ENCODE measurements at regions not wholly inside any gene's neighbourhood (a gene's known extent, or its start where the extent isn't known, plus 50 kb on each side); places are given as distances from the start of the nearest gene placed in this dataset.
A peak's percentile ranks its signal among the peaks of the same experiment; 100 is the strongest.
"Not testable (repeated sequence)": the region's sequence is repeated elsewhere in the genome, so short reads cannot be mapped to it uniquely, and the experiment has no call there.

DNA sequence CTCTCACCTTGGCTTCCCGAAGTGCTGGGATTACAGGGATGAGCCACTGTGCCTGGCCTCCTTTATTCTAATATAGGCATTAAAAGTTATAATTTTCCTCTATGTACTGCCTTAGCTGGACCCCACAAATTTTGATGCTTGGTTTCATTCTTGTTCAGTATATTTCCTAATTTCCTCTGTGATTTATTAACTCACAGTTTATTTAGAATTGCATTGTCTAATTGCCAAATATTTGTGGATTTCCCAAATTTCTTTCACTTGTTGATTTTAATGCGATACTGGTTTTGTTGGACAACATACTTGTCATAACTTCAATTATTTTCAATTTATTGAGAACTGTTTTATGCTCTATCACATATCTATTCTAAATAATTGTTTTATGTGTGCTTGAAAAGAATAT is 366.0 kb downstream of the OMA1 start:
- no peak for DNase-seq

DNA sequence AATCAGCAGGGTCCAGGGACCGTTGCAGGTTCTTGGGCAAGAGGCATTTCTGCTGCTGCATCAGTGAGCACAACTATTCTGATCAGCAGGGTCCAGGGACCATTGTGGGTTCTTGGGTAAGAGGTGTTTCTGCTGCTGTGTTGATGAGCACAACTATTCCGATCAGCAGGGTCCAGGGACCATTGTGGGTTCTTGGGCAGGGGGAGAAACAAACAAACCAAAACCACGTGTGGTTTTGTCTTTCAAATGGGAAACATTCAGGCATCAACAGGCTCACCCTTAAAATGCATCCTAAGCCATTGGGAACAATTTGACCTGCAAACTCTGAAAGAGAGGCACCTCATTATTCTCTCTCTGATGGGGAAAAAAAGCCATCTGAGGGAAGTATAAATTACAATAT is 377.4 kb downstream of the OMA1 start:
- not testable (repeated sequence) for DNase-seq

DNA sequence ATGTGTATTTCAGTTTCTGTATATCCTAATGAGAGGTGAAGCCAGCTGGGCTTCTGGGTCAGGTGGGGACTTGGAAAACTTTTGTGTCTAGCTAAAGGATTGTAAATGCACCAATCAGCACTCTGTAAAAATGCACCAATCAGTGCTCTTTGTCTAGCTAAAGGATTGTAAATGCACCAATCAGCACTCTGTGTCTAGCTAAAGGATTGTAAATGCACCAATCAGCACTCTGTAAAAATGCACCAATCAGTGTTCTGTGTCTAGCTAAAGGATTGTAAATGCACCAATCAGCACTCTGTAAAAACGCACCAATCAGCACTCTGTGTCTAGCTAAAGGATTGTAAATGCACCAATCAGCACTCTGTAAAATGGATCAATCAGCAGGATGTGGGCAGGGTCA is 379.4 kb downstream of the OMA1 start:
- DNase-seq, result not testable (repeated sequence)

DNA sequence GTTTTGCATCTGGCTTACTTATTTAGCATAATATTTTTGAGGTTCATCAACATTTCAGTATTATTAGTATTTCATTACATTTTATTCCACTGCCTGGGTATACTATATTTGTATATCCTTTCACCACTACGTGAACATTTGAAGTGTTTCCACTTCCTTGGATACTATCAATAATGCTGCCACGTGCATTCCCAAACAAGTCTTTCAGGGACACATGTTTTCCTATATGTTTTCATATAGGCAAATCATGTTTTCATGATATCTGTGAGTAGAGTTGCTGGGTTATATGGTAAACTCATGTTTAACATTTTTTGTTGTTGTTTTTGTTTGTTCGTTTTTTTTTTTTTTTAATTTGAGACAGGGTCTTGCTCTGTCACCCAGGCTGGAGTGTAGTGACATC is 380.1 kb downstream of the OMA1 start:
- no peak for DNase-seq

DNA sequence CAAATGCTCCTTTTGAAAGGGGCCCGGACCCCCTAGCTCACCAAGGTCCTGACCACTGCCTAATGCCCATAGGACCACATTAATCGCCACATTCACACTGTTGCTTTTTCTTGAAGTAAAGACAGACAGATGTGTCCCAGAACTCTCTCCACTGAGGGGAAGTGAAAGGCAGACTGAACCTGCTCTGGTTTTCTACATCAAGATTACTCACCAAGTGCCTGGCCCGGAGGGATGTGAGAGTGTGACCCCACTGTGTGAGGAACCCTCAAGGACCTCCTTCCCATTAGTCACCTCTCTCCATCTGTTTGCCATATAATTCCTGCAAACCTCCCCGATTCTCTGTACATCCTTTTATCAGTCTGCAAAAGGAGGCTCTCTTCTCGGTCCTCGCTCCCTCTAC is 381.5 kb downstream of the OMA1 start:
- DNase-seq, result no peak

DNA sequence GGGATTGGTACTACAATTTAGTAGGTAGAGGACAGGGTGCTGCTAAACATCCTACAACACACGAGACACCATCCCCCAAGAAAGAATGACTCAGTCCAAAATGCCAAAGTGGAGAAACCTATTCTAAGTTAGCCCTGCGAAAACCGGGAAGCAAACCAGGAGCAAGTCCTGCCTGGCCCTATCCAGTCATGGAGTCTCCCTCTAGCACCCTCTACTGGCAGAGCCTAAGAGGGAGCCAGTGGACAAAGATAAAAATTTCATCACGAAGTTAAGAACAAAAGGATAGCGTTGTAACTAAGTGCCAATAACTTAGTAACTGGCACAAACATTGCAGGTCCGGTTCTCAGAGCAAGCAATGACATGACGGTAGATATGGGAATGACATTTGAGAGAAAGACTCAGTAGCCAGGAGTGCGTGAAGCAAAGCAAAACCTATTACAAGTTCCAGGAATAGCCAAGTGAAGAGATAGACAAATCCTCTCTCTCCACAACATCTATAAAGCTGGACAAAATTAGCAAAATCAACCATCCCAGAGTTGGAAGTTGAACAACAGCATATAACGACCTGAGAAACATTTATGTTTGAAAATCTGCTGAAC is 383.5 kb downstream of the OMA1 start:
- peak; percentile 51 for DNase-seq

DNA sequence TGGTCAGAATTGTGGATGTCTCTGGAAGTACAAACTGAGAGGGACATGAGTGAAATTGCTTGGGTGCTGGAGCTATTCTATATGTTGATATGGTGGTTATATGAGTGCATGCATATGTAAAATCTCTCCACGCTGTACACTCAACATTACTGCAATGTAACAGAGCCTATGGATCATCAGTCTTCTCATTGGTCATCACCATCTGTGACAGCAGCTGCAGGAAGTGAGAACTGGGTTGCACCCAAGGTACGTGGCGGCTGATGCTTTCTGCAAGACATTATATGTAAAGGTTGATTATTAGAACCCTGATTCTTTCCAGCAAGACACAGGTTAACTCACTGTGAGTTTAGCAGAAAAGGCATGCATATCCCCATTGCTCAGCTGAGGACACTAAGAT is 387.1 kb downstream of the OMA1 start:
- no peak for DNase-seq

DNA sequence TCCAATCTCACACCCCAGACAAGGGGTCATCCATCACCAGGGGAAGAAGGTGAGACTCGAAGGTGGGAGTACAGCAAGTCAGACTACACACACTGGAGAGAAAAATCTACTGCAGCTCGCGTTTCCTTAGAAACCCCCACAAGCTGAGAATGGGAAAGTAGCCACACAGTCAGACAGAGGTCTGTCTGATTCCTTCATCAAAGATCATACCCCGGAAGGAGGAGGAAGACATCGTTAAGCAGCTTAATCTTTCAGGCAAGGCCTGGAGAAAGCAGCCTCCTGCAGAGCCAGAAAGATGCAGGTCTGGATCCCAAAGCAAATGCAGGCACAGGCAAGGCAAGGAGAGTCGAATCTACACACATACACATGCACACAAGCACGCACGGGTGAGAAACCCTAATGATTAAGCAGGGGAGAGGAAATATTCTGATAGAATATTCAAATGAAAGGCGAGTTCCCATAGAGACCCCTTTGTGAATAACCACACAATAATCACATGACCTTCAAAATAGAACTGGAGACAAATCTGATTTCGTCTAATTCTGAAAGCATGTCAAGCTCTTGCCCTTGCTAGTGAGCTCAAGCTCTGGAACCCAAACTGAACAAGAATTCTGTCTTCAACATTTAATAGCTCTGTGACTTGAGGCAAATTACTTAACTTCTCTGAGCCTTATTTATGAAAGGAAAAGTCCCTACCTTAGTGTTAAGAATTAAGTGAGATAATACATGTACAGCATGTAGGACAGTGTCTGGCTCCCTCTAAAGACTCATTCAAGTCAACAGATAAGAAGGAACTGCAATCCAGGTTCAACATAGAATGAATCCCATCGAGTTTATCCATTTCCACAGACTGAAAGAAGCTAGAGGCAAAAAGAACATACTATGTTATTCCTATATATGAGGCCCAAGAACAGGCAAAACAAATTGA is 387.8 kb downstream of the OMA1 start:
- no peak for DNase-seq

DNA sequence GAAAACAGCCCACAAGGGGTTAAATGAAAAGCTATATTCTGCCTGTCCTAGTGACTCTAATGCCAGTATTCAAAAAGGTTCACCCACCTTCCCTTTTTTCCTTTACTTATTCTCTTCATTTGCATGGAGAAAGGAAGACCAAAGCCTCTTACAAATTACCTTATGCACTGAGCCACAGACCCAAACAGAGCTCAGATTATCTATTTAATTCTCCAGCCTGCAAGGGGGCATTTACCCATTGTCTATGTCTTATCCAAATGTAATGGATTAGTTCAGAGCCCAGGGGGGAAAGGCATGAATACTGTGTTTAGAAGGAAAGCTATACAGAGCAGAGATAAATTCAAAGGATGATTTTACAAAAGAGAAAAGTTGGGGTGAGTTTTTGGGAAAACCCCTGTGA is 388.5 kb downstream of the OMA1 start:
- no peak for DNase-seq

DNA sequence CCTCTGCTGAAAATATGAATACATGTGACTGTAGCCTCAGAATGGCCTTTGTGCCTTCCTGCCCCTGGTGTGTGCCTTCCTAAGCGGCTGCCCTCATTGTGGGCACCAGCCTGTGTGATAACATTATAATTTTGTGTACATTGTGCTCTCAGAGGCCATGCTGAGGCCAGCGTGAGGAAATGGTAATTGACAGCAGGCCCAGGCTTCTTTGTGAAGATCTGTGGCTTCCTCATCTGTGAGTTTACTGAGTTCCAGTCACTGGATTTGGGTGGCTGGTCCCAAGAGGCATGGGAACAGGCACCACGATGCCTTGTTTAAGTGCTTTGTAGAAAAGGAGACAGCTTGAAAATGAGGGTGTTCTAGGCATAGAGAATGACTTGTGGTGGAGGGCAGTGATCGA is 389.3 kb downstream of the OMA1 start:
- DNase-seq, result no peak

DNA sequence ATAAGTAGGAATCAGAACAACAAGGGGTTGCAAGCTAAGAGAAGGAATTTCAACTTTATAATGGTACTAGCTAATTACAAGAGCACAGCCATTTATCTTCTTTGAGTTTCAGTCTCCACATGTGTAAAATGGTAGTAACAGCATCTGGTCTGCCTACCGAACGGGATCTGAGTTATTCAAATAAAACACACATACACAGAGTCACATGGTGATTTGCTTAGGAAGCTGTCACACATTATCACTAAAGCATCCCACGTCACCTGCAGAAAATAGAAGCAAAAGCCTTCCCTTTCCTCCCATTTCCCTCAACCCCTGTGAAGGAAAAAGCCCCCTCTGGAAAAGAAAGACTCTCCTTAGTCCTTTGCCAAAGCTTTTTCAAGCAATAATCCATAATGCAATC is 389.7 kb downstream of the OMA1 start:
- DNase-seq, result no peak

DNA sequence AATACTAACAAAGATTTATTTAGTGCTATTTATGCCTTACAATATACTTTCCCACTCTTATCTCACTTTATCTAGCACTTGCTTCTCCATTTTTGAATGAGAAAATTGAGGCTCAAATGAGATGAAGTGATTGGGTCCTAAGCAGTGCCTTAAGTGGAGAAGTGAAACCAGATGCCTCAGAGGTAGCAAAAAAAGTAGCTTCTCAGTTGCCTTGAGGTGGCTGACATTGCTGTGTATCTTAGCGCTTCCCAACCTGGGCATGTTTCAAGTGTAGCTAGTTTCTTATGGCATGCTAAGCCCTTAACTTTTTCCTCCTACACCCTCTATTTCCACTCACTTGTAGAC is 390.4 kb downstream of the OMA1 start:
- no peak for DNase-seq

DNA sequence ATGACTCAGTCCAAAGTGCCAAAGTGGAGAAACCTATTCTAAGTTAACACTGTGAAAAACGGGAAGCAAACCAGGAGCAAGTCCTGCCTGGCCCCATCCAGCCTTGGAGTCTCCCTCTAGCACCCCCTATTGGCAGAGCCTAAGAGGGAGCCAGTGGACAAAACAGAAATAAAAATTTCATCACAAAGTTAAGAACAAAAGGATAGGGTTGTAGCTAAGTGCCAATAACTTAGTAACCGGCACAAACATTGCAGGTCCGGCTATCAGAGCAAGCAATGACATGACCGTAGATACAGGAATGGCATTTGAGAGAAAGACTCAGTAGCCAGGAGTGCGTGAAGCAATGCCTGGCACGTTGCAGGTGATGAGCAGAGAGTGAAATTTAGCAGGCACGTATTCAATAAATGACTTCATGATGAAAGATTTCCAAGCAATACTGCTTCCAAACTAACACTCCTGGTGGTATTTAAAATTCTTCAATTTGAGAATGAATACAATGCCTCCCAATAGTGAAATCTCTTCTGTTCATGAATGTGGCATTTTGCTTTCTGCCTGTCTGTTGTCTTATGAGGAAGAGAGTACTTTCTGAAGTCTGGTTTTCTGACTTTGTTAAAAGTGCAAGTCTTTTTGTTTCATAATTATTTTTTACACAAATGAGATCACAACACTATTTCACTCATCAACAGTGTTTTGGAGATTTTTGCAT is 391.0 kb downstream of the OMA1 start:
- DNase-seq, result peak; percentile 9

DNA sequence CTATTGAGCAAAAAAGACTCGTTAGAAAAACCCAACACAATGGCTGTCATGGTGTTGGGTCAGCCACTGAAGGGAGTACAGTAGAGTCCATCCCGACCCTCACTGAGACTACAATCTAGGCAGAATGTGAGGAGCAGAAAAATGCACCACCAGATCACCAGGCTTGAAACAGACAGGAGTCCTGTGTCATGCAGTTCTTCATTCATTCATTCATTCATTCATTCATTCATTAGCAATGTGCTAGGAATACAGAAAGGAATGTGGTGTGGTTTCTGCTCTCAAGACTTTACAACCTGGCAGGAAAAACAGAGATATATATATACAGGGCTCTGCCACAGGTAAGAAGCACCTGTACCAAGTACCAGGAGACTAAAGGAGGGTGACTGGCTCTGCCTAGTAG is 392.3 kb downstream of the OMA1 start:
- no peak for DNase-seq

DNA sequence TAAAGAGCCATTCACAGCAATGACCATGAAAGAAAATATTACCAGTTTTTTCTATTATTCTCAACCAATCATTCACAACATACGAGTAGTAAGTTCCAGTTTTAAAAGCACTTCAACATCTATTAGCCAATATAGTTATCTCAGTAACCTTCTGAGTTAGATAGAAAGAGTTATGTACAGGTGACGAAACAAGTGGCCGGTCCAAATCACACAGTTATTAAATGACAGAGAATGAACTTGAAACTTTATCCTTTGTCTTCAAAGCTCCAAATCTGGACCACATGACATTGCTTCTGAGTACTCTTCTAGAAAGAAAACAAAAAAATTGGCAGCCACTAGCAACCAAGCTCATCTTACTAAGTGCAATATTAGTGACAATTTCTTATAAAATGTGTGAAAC is 393.8 kb downstream of the OMA1 start:
- DNase-seq, result no peak

DNA sequence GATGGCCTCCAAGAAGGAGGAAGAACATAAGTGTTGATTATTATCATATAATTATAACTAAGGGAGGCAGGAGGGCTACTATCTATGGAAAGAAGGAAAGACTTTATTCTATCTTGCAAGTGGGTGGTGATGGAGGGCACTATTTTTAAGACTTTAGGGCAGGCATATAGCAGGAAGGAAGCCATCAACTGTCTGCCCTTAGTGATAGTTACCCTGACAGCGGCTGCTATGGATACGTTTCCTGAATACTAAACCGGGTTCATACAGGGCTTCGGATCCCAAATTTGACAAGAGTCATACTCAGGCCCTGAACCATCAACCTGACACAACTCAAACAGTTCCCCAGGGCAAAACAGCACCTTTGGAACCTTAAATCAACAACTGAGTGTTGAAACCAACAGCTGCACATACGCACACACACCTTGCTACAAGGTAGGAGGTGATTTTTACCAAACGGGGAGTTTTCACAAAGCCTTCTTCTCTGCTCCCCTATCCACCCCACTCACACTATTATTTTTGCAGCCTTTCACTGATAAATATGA is 397.2 kb downstream of the OMA1 start:
- DNase-seq, result peak; percentile 7

DNA sequence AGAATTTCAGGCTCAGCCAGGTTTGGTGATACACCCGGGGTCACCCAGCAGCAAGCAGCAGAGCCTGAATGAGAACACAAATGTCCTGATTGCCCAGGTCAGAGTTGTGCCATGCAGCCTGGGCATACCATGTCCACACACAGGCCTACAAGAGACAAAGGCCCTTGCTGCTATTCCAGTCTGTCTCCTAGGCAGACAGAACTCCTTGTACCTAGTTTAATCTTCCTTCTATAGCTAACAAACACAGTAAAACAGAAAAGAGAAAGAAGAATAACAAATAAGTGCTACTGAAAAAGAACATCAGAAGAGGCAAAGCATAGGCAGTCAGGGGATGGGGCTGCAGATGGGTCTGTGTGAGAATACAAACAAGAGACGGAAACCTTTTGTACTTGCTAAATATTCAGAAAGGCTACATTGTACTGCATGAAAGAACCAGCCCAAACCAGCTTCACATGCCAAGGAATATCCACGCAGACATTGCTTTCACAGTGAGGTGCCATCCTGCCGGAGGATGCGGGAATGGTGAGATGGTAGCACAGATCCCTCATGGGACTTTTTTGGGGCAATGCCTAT is 401.7 kb downstream of the OMA1 start:
- DNase-seq, result no peak

DNA sequence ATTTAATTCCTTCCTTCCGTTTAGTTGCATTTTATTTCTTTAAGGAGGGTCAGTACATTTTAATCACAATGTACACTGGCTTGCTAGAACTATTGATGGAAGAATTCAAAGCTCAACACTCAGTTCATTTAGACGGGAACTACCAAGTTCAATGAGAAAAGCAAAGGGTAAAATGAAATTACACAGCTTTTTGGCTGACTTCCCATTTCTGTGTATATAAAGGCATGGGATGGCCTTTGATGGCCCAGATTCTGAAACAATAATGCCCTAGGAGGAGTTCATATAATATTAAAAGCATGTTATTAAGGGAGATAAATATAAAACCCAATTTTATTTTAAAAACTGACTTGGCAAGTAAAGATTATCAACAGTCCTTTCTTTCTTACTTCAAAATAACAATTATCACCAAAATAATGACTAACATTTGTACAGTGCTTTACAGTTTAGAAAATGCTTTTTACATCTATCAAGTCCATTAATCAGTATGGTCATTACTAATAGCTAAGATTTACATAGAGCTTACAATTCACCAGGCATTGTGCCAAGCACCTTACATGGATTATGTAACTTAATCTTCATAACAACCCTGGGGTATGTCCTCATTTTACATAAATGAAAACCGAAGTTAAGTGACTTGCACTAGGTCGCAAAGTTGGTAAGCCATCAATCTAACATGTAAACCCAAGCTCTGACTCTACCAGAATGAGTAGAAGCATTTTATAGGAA is 402.4 kb downstream of the OMA1 start:
- no peak for DNase-seq

DNA sequence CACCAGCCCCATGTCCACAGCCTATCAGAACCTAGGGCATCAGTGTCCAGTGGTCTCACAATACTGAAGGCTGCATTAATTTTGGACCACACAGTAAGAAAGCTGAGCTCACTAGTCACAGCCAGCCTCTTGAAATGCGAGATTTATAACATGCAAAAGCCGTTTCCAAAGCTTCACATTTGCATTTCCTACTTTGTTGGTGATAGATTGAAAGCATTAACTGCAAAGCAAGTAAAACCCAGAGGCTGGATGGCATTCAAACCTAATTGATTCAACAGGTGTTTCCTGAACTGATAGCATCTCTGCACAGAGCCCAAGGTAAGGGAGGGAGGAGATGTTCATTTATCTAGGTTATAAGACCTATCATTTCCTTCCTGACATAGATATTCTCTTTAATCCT is 410.1 kb downstream of the OMA1 start:
- no peak for DNase-seq

DNA sequence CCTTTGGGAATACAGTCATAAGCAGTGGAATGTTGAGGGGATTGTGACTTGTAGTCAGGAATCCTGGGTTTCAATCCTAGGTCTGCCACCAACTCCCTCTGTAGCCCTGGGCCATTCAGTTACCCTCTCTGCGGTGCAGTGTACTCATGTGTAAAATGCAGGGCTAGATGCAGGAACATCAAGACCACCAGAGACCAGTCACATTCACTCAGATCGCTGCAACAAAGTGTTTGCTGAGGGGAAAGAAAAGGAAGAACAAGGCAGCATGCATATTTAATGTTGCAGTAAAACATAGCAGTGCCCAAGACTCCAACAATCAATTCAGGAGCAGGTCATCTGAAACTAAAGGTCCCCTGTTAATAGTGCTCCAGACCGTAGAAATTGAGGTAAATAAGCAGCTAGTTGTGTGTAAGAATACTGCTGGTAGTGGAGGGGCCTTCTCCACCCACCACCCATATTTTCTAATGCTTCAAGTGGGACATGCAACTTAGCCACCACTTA is 410.7 kb downstream of the OMA1 start:
- no peak for DNase-seq

DNA sequence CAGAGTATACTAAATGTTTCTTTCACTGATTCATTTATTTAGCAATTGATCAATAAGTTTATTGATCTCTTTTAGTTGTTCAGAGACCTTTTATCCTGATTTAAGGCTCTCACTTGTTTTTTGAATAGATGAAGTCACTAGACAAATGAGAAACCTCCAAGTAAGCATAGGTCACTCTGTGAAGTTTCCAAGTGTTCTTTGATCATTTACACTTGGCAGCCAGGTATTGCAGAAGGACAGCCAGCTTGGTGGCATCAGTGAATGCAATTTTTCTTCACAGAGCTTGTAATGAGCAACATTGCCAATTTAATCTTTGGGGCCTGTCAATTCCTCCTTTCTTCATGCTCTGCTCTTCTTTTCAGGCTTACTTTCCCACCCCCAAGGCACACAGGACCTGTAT is 413.0 kb downstream of the OMA1 start:
- DNase-seq, result no peak

DNA sequence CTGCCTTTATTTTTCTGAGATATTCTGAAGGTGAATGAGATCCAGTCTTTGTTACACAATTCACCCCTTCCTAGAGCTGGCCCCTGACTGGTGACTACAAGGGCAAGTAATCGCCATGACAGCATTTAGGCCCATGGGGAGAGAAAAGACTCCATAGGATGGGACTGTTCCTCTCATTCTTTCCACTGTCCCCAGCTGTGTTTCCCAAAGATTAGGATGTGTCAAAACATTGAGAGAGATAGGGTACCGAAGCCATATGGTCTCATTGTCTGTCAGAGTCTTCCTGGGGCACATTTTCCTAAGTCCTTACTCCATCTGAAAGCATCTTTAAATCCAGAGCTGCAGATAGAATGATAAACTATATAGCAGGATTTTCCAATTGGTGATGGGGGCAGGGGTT is 423.5 kb downstream of the OMA1 start:
- DNase-seq, result no peak

DNA sequence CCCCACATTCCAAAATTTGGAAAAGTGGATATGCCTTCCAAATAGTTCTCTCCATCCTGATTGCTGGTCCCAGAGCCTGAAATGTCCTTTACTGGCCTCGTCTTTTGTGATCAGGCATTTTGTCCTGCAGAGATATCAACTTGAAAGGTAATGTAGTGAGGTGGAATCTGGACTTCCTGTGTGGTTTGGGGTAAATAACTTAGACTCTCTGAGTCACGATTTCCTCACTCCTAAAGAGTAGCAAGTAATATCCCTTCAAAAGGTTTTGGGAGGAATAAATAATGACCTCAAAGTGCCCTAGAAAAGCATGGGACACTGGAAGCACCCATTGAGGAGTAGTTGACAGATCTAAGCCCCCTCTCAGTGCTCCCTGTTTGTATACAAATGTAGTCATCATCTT is 426.6 kb downstream of the OMA1 start:
- no peak for DNase-seq

Data from hematopoietic multipotent progenitor cell treated with erythropoietin and hydrocortisone succinate and interleukin-3 and kit ligand, for 8 days (in vitro differentiated cells).